Endodermal cell (in vitro differentiated cells): ENCODE measurements at regions not wholly inside any gene's neighbourhood (a gene's known extent, or its start where the extent isn't known, plus 50 kb on each side); places are given as distances from the start of the nearest gene placed in this dataset.

Source experiments
- DNase-seq: peaks from one replicate; pipeline ENCODE4 v3.0.0-alpha.2; 2017
- H3K27ac ChIP-seq: 2 replicates; pipeline ENCODE4 v1.5.1; 2013; ENCODE audit warnings: mild to moderate bottlenecking, low read depth, low read length, moderate library complexity
- H3K27me3 ChIP-seq: 2 replicates; pipeline ENCODE4 v1.6.1; 2013; ENCODE audit warnings: mild to moderate bottlenecking, low read length, moderate library complexity; ENCODE audit not compliant: insufficient read depth, control insufficient read depth, poor library complexity, severe bottlenecking
- H3K36me3 ChIP-seq: 2 replicates; pipeline ENCODE4 v1.7.0; 2013; ENCODE audit warnings: mild to moderate bottlenecking, low read length, moderate library complexity; ENCODE audit not compliant: control insufficient read depth, insufficient read depth
- H3K4me1 ChIP-seq: one replicate; pipeline ENCODE4 v1.7.0; 2013; ENCODE audit warnings: low read length; ENCODE audit not compliant: control insufficient read depth, insufficient read depth
- H3K4me3 ChIP-seq: 2 replicates; pipeline ENCODE4 v1.5.1; 2013; ENCODE audit warnings: mild to moderate bottlenecking, low read length, moderate library complexity
- H3K9ac ChIP-seq: 2 replicates; pipeline ENCODE4 v1.6.1; 2013; ENCODE audit warnings: mild to moderate bottlenecking, low read length, moderate library complexity; ENCODE audit not compliant: poor library complexity, severe bottlenecking; ENCODE audit errors: extremely low read depth
- H3K9me3 ChIP-seq: 2 replicates; pipeline ENCODE4 v1.6.1; 2013; ENCODE audit warnings: mild to moderate bottlenecking, low read length, moderate library complexity; ENCODE audit not compliant: control insufficient read depth
- H3K27ac Mint-ChIP-seq: 2 replicates; pipeline ENCODE4 v1.8.0; 2020; ENCODE audit warnings: mixed read lengths
- H3K27me3 Mint-ChIP-seq: 2 replicates; pipeline ENCODE4 v1.8.0; 2021; ENCODE audit warnings: mild to moderate bottlenecking, mixed read lengths; ENCODE audit not compliant: insufficient read depth
- H3K36me3 Mint-ChIP-seq: 2 replicates; pipeline ENCODE4 v1.8.0; 2020; ENCODE audit warnings: low read depth, mixed read lengths
- H3K4me1 Mint-ChIP-seq: 2 replicates; pipeline ENCODE4 v1.8.0; 2020; ENCODE audit warnings: mixed read lengths
- H3K4me3 Mint-ChIP-seq: 2 replicates; pipeline ENCODE4 v1.8.0; 2020; ENCODE audit warnings: mild to moderate bottlenecking, moderate library complexity, mixed read lengths
- H3K9me3 Mint-ChIP-seq: 2 replicates; pipeline ENCODE4 v1.8.0; 2020; ENCODE audit warnings: mild to moderate bottlenecking, mixed read lengths
- WGBS, 2 experiments: methylation state at CpG; one replicate each; pipeline versions ENCODE4 v1.1.5 to v1.1.7; 2013; ENCODE audit warnings: missing lambda C conversion rate in 2 of 2, mixed read lengths in 1 of 2; ENCODE audit not compliant: insufficient coverage in 1 of 2, insufficient read length in 1 of 2; 5-methylcytosine and 5-hydroxymethylcytosine counted together
- TF ChIP-seq, protein P1 (sequence below): fragments of 200-600 bp; sonication (generic); conservative IDR thresholded peaks from 2 replicates; pipeline ENCODE4 v1.5.0; 2021; ENCODE audit warnings: antibody characterized with exemption, mild to moderate bottlenecking

DNA sequence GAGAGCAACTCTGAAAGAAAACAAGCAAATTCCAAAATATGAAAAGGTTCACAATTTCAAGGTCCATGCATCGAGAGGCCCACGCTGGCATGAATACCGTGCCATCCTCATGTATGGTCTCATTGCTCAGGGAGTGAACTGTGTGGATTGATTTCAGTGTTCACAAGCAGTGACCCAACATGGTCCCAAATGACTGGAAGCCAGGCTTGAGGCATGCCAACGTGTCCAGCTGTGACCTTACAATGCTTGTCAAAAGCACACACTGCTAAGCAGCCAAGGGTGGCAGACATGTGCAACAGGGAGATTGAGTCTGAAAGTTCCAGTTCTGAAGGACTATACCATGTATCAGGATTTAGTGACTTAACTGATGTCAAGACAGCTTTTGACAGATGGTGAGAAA is 58.7 kb upstream of the CLDN24 start:
- peaks cover 76% of the 10 kb centered on the region for H3K9me3 ChIP-seq
- no peaks in the 10 kb centered on the region for H3K36me3 ChIP-seq
- Mint-ChIP-seq H3K27me3 (peaks cover 1% of the 10 kb centered on the region), H3K4me1 (no peaks in the 10 kb centered on the region), H3K4me3 (no peak overlapping the region), H3K27ac (no peak overlapping the region), H3K36me3 (peaks cover 6% of the 10 kb centered on the region), H3K9me3 (peaks cover 69% of the 10 kb centered on the region)
- WGBS, 2 experiments: 84 to 94% methylated on average over 4 of the region's 4 CpGs
- no peaks in the 10 kb centered on the region for H3K4me1 ChIP-seq
- no peak for DNase-seq
- no peak overlapping the region for H3K27ac ChIP-seq
- TF ChIP-seq, protein P1, sequence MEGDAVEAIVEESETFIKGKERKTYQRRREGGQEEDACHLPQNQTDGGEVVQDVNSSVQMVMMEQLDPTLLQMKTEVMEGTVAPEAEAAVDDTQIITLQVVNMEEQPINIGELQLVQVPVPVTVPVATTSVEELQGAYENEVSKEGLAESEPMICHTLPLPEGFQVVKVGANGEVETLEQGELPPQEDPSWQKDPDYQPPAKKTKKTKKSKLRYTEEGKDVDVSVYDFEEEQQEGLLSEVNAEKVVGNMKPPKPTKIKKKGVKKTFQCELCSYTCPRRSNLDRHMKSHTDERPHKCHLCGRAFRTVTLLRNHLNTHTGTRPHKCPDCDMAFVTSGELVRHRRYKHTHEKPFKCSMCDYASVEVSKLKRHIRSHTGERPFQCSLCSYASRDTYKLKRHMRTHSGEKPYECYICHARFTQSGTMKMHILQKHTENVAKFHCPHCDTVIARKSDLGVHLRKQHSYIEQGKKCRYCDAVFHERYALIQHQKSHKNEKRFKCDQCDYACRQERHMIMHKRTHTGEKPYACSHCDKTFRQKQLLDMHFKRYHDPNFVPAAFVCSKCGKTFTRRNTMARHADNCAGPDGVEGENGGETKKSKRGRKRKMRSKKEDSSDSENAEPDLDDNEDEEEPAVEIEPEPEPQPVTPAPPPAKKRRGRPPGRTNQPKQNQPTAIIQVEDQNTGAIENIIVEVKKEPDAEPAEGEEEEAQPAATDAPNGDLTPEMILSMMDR: no peak
- no peaks in the 10 kb centered on the region for H3K27me3 ChIP-seq
- H3K9ac ChIP-seq: no peak overlapping the region
- no peak overlapping the region for H3K4me3 ChIP-seq

DNA sequence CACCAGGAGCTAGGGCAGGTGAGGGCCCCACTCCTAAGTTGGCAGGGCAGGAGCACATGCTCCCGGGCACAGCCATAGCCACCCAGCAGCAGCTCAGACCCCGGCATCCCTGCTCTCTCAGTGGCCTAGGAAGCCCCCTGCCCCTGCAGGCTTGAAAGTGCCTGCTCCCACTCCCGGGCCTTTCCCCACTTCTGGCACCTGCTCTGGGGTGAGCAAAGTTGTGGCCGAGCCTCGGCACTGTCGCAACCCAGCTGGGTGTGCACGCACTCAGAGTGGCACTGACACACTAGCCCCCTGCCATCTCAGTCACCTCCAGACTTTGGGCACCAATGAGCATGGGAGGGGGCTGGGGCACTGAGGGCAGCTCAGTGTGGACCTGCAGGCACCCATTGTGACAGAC is 60.8 kb upstream of the CDKN2AIP start:
- peaks cover 12% of the 10 kb centered on the region for H3K4me1 Mint-ChIP-seq
- H3K27ac Mint-ChIP-seq: no peak overlapping the region
- peaks cover 48% of the 10 kb centered on the region for H3K9me3 Mint-ChIP-seq
- no peak overlapping the region for H3K27ac ChIP-seq
- peaks cover under 1% of the 10 kb centered on the region for H3K36me3 Mint-ChIP-seq
- H3K4me1 ChIP-seq: no peaks in the 10 kb centered on the region
- H3K36me3 ChIP-seq: no peaks in the 10 kb centered on the region
- TF ChIP-seq, protein P1: no peak
- no peaks in the 10 kb centered on the region for H3K27me3 ChIP-seq
- peaks cover 74% of the 10 kb centered on the region for H3K9me3 ChIP-seq
- H3K27me3 Mint-ChIP-seq: peaks cover 6% of the 10 kb centered on the region
- H3K9ac ChIP-seq: no peak overlapping the region
- H3K4me3 Mint-ChIP-seq: no peak overlapping the region
- DNase-seq: no peak
- H3K4me3 ChIP-seq: peak overlapping the region; percentile 49
- 77% methylated on average over 5 to 7 of the region's 7 CpGs for WGBS, 2 experiments

DNA sequence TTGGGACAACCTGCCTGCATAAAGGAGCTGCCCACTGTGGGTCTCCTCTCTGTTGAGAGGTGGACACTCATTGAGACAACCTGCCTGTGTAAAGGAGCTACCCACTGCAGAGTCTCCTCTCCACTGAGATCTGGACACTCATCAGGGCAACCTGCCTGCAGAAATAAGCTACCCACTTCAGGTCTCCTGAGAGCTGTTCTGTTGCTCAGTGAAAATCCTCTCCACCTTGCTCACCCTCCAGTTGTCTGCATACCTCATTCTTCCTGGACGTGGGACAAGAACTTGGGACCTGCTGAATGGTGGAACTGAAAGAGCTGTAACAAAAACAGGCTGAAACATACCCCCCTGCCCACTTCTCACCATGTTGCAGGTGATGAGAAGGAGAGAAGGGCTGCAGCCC is 59.9 kb upstream of the CDKN2AIP start:
- H3K27ac Mint-ChIP-seq: no peak overlapping the region
- no peak overlapping the region for H3K4me3 ChIP-seq
- H3K4me1 Mint-ChIP-seq: peaks cover 16% of the 10 kb centered on the region
- H3K4me1 ChIP-seq: no peaks in the 10 kb centered on the region
- H3K27ac ChIP-seq: no peak overlapping the region
- H3K9ac ChIP-seq: no peak overlapping the region
- no peaks in the 10 kb centered on the region for H3K36me3 ChIP-seq
- peaks cover 65% of the 10 kb centered on the region for H3K9me3 ChIP-seq
- H3K36me3 Mint-ChIP-seq: no peaks in the 10 kb centered on the region
- H3K9me3 Mint-ChIP-seq: peaks cover 39% of the 10 kb centered on the region
- H3K4me3 Mint-ChIP-seq: no peak overlapping the region
- H3K27me3 Mint-ChIP-seq: peaks cover 6% of the 10 kb centered on the region
- whole genome bisulfite sequencing, 2 experiments: 73 to 80% methylated on average over 1 of the region's 1 CpG
- TF ChIP-seq, protein P1: no peak
- DNase-seq: no peak
- H3K27me3 ChIP-seq: no peaks in the 10 kb centered on the region
